ENCODE measurements at regions not wholly inside any gene's neighbourhood (a gene's known extent, or its start where the extent isn't known, plus 50 kb on each side); places are given as distances from the start of the nearest gene placed in this dataset.
A peak's percentile ranks its signal among the peaks of the same experiment; 100 is the strongest.
"Not testable (repeated sequence)": the region's sequence is repeated elsewhere in the genome, so short reads cannot be mapped to it uniquely, and the experiment has no call there.

DNA sequence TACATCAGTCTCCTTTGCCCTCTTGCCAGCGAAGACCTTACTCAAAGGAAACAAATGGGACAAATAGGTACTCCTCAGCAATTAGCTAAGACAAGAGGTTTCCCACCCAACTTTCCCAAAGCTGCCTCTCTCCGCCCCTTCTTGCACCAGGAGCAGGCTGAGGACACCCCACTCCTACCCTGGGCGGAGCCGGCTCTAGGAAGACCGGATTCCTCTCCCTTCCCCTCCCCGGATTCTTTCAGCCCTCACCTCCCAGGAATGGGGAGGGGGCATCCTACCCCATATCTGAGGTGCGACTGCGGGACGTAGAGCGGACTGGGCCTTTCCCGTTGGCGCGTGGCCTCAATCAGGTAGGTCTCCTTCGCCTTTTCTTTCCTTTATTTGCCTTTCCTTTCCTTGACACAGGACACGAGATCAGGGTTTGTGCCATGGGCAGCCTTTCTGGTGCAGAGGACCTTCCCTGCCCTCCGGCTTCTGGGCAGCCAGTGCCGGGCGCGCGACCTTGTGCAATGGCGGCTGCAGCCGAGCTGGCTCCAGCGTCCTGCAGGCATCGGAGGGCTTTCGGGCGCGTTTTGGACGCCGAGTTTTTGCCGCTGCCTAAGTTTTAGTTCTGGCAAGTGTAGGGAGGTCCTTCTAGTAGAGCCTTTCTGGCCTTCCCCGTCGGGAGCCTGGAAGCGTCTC is 279.9 kb downstream of the PLS3 start:
- not testable (repeated sequence) for DNase-seq (ENCODE audit: low spot score)

DNA sequence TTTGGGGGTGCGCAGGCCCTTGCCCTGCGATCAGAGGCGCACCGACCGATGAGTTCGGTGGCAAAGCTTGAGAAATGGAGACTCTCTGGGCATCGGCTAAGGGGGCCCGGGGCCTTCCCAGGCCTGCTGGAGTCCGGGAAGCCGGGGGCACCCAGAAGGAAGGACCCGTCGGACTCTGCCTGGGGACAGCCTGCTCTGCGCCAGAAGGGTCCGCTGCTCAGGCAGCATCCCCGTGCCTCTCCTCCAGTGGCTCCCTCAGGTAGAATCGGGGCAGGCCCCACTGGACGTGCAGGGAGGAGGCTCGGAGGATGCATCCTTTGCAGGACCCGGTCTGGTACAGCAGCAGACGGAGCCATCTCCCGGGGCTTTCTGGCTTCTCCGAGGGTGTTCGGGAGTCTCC is 290.0 kb downstream of the PLS3 start:
- not testable (repeated sequence) for DNase-seq (ENCODE audit: low spot score)

- DNase-seq (ENCODE audit: low spot score), result not testable (repeated sequence)
Observed at GRCh38 chrX:115853260-115853659, 292.3 kb downstream of the PLS3 start.

- DNase-seq (ENCODE audit: low spot score), result not testable (repeated sequence)
Observed at GRCh38 chrX:115881170-115881569, 289.4 kb upstream of the AGTR2 start.

- not testable (repeated sequence) for DNase-seq (ENCODE audit: low spot score)
Observed at GRCh38 chrX:115884121-115884520, 286.4 kb upstream of the AGTR2 start.

DNA sequence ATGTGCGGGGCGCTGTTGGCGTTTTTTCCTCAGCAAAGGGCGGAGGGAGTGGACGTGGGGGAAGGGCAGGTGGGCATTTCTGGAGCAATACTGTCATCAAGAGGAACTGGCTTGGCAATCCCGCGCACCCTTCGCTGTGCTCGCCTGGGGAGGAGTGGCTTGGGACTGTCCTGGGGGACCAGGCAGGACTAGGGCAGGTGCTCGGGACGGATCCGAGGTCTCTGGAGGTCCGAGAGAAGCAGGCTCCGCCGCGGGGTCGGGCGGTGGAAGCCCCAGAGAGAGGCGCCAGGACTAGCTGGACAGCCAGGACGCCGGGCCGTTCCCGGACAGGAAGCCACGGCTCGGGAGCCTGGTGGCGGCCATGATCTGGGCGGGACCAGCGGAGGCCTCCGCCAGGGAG is 282.5 kb upstream of the AGTR2 start:
- DNase-seq (ENCODE audit: low spot score), result not testable (repeated sequence)

DNA sequence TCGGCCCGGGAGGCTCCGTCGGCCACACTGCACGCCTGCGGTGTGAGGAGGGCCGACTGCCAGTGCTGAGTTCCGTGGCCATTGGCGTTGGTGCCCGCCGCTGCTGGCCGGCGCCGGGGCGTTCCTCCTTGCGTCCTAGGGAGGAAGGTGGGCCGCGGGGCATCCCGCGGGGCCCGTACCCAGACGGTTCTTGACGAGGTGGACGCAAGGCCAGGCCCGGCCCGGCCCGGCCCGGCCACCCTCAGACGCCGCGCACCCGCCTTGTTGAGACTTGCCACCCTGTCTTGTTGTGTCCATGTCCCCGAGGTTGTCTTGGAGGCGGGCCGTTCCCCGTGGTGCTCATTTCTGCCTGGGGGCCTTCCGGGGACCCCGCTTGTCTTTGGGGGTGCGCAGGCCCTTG is 282.0 kb upstream of the AGTR2 start:
- DNase-seq (ENCODE audit: low spot score), result not testable (repeated sequence)

GRCh38 chrX:115889121-115889890 is 281.2 kb upstream of the AGTR2 start:
- no peak for DNase-seq (ENCODE audit: low spot score)

- DNase-seq (ENCODE audit: low spot score), result no peak
Observed at GRCh38 chrX:115892056-115892708, 278.4 kb upstream of the AGTR2 start.

DNA sequence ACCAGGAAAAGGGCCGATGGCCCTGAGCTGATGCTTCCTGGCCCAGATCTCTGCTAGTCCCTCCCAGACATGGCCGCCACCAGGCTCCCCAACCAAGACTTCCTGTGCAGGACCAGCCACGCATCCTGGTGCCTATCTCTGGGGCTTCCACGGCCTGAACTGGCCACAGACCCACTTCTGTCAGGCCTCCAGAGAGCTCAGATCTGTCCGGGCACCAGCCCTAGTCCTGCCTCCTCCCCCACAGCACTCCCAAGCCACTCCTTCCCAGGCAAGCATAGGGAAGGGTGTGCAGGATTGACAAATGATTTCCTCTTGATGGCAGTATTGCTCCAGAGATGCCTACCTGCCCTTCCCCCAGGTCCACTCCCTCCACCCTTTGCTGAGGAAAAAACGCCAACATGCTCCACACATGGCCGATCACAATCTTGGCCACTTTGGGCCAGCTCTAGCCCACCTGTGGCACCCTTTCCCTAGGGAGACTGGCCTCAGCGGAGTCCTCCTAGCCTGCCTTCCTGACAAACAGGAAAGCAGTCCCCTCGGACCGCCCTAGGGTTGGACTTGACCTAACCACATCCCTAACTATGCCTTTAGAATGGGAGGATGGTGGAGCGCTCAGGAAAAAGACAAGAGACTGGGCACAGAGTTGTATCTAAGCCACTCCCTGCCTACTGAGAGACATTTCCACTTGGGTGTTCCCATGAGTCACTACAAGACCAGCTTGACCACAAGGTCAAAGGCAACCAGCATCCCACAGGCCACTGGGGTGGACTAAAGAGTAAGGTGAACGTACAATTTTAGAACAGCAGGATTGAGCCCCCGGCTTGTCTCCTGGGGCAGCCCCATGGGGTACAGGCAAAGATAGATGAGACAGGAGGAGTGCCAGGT is 277.5 kb upstream of the AGTR2 start:
- peak; percentile 40 for DNase-seq (ENCODE audit: low spot score)

DNA sequence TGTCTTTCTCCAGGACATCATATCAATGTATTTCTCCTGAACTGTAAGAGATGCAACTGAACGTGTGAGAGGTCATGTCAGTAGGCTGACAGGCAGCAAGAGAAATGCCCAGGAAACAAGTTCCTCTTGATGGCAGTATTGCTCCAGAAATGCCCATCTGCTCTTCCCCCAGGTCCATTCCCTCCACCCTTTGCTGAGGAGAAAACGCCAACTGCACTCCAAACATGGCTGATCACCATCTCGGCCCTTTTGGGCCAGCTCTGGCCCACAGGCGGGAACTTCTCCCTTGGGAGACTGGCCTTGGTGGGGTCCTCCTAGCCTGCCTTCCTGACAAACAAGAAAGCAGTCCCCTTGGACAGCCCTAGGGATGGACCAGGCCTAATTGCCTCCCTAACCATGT is 276.5 kb upstream of the AGTR2 start:
- peak; percentile 22 for DNase-seq (ENCODE audit: low spot score)

GRCh38 chrX:115895678-115896329 is 274.7 kb upstream of the AGTR2 start:
- DNase-seq (ENCODE audit: low spot score), result no peak

GRCh38 chrX:115896362-115896761 is 274.2 kb upstream of the AGTR2 start:
- DNase-seq (ENCODE audit: low spot score), result no peak

GRCh38 chrX:115897956-115898355 is 272.6 kb upstream of the AGTR2 start:
- no peak for DNase-seq (ENCODE audit: low spot score)

DNA sequence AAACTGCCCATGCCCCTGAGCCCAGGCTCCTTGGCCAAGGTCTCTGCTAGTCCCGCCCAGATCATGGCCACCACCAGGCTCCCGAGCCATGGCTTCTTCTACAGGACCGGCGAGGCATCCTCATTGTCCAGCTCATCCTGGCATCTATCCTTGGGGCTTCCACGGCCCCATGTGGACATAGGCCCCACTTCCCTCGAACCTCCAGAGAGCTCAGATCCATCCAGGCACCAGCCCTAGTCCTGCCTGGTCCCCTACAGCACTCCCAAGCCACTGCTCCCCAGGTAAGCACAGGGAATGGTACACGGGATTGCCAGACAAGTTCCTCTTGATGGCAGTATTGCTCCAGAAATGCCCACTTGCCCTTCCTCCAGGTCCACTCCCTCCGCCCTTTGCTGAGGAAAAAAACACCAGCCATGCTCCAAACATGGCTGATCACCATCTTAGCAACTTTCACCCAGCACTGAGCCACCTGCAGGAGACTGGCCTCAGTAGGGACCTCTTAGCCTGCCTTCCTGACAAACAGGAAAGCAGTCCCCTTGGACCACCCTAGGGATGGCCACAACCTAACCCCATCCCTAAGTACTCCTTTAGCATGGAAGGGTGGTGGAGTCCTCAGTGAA is 272.1 kb upstream of the AGTR2 start:
- DNase-seq (ENCODE audit: low spot score), result peak; percentile 23

GRCh38 chrX:115900425-115900824 is 270.1 kb upstream of the AGTR2 start:
- DNase-seq (ENCODE audit: low spot score), result no peak

GRCh38 chrX:115901241-115901640 is 269.3 kb upstream of the AGTR2 start:
- DNase-seq (ENCODE audit: low spot score), result no peak

- DNase-seq (ENCODE audit: low spot score), result no peak
Observed at GRCh38 chrX:115902995-115903394, 267.5 kb upstream of the AGTR2 start.

DNA sequence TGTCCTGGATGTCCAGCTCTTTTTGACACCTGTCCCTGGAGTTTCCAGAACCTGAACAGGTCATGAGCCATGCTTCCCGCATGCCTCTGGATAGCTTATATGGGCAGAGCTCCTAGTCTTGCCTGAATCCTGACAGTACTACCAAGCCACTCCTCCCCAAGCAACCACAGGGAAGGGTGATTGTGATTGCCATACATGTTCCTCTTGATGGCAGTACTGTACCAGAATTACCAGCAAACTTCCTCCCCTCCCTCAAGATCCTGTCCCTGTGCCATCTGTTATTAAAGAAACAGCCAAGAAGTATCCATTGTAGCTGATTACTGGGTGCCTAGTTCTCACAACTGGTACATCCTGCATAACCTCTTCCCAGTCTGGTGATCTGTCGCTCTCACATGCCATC is 264.3 kb upstream of the AGTR2 start:
- no peak for DNase-seq (ENCODE audit: low spot score)

DNA sequence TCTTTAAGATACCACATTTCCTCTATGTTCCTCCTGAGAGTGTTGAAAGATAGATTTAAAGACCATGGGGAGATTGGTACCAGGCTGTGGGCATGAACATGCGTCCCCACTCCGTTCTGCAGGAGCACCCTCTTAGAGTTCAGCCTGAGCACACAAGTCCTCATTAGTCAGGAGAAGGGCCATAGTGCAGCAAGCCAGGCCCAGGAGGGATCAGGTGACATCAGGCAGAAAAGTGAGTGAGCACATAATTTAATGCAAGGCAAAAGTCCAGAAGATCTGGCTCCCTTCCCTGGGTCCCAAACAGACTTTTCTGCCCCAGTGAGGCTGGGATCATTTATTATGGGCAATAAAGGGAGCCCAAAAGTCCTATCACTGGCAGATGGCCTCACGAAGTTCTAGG is 263.7 kb upstream of the AGTR2 start:
- DNase-seq (ENCODE audit: low spot score), result no peak

DNA sequence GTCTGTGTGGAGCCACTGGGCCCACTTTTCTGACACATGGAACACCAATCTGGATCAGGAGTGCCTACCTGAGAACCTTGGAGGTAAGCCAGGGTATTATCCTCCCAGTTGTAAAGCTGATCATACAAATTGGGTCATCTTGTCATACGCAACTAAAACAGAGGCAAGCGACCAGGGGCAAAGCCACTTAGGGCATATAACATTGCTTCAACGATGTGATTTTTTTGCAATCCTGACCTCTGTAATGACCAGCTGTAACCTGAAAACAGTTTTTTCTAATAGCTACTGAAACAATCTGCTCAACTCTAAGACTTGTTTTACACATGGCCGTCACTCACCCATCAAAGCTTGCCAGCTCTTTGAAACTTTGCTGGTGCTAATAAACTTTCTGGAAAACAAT is 261.5 kb upstream of the AGTR2 start:
- DNase-seq (ENCODE audit: low spot score), result no peak
